ENCODE measurements at regions not wholly inside any gene's neighbourhood (a gene's known extent, or its start where the extent isn't known, plus 50 kb on each side); places are given as distances from the start of the nearest gene placed in this dataset.

DNA sequence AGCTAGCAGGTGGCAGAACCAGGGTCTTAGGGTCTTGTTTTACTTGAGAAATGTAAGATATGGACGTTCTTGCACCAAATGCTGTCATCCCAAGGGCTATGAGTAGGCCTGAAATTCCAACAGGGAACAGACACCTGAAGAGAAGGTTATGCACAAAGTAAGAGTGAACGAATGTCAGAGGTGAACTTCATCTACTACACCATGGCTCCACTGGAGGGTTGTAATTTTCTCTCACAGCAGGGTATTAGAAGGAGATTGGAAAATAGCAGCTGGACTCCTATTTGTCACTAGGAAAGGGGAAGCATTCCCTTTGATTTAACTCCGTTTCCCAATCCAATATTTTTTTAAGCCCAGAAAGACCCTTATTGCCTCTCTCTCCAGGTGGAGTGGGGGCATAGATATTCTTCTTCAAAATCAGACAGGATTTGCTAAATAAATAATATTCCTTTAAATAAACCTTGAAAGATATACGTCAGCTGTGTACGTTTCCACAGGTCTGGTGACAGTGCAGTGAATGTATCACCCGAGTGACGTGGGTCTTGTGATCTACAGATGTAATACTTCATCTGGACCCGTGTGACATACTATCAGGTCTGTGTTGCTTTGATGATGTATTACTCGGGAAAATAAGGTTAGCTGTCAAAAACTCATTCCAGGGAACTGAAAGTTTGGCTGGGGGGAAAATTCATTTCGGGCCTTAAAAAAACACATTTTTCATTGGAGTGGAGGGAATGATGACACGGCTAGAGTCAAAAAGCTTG, 302.6 kb downstream of the CHL1 start:
- Histone ChIP-seq H3K9me3 (ENCODE audit: control insufficient read depth, insufficient read depth, low read length) (no peaks in the 10 kb centered on the region), H3K36me3 (ENCODE audit: control insufficient read depth, insufficient read depth, low read length) (no peaks in the 10 kb centered on the region), H3K27me3 (ENCODE audit: control insufficient read depth, insufficient read depth, low read length) (no peaks in the 10 kb centered on the region), H3K27ac (ENCODE audit: low read length) (no peak overlapping the region), H3K4me1 (ENCODE audit: control insufficient read depth, insufficient read depth, low read length) (no peaks in the 10 kb centered on the region), H3K4me3 (ENCODE audit: low read length) (no peak overlapping the region)
- peaks cover 14 to 18% of the 10 kb centered on the region in 2 donors for H3K9me3 Mint-ChIP-seq
- 88% methylated on average over 10 of the region's 11 CpGs for WGBS (ENCODE audit: insufficient coverage)
- no peaks in the 10 kb centered on the region for H3K36me3 Mint-ChIP-seq
- ATAC-seq (no peak), DNase-seq (no peak)
- H3K4me3 Mint-ChIP-seq = no peak overlapping the region
- H3K27ac Mint-ChIP-seq = no peak overlapping the region
- TF ChIP-seq, protein P1, sequence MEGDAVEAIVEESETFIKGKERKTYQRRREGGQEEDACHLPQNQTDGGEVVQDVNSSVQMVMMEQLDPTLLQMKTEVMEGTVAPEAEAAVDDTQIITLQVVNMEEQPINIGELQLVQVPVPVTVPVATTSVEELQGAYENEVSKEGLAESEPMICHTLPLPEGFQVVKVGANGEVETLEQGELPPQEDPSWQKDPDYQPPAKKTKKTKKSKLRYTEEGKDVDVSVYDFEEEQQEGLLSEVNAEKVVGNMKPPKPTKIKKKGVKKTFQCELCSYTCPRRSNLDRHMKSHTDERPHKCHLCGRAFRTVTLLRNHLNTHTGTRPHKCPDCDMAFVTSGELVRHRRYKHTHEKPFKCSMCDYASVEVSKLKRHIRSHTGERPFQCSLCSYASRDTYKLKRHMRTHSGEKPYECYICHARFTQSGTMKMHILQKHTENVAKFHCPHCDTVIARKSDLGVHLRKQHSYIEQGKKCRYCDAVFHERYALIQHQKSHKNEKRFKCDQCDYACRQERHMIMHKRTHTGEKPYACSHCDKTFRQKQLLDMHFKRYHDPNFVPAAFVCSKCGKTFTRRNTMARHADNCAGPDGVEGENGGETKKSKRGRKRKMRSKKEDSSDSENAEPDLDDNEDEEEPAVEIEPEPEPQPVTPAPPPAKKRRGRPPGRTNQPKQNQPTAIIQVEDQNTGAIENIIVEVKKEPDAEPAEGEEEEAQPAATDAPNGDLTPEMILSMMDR (IDR thresholded peaks at IDR 0.05) = no peak
- H3K4me1 Mint-ChIP-seq = no peaks in the 10 kb centered on the region
- intact Hi-C loops (cut with micrococcal nuclease) = no loop called here
- no peaks in the 10 kb centered on the region for H3K27me3 Mint-ChIP-seq (ENCODE audit: low read depth in 2 of 2)

DNA sequence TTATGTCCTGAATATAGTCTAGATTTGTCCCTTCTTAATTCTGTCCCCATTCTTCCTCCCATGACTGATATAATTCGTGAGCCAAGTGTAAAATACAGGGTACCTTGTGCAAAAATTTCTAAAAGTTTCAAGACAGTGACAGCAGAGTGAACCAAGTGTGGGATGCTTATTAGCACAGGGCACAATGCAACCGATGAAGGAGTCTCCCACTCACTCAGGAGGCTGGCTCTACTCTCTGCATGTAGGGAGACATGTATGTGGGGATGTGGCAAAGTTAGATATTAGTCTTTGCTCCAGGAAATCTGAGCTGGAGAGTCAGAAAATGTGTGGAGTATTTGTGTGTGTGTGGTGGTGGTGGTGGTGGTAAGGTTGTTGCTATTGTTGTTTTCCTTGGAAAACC, 305.9 kb downstream of the CHL1 start:
- intact Hi-C loops (cut with micrococcal nuclease) = no loop called here
- Mint-ChIP-seq H3K27me3 (ENCODE audit: low read depth in 2 of 2) (no peaks in the 10 kb centered on the region), H3K4me1 (no peaks in the 10 kb centered on the region), H3K4me3 (no peak overlapping the region), H3K9me3 (peaks cover 9 to 16% of the 10 kb centered on the region in 2 donors), H3K36me3 (no peaks in the 10 kb centered on the region), H3K27ac (no peak overlapping the region)
- TF ChIP-seq, protein P1 (IDR thresholded peaks at IDR 0.05) = no peak
- no peak overlapping the region for H3K27ac ChIP-seq (ENCODE audit: low read length)
- 85% methylated on average over 1 of the region's 2 CpGs for WGBS (ENCODE audit: insufficient coverage)
- DNase-seq = no peak
- no peaks in the 10 kb centered on the region for H3K4me1 ChIP-seq (ENCODE audit: control insufficient read depth, insufficient read depth, low read length)
- H3K9me3 ChIP-seq (ENCODE audit: control insufficient read depth, insufficient read depth, low read length) = no peaks in the 10 kb centered on the region
- peak in 1 of 3 donors; percentile 39 for ATAC-seq
- no peaks in the 10 kb centered on the region for H3K27me3 ChIP-seq (ENCODE audit: control insufficient read depth, insufficient read depth, low read length)
- H3K36me3 ChIP-seq (ENCODE audit: control insufficient read depth, insufficient read depth, low read length) = no peaks in the 10 kb centered on the region
- no peak overlapping the region for H3K4me3 ChIP-seq (ENCODE audit: low read length)

DNA sequence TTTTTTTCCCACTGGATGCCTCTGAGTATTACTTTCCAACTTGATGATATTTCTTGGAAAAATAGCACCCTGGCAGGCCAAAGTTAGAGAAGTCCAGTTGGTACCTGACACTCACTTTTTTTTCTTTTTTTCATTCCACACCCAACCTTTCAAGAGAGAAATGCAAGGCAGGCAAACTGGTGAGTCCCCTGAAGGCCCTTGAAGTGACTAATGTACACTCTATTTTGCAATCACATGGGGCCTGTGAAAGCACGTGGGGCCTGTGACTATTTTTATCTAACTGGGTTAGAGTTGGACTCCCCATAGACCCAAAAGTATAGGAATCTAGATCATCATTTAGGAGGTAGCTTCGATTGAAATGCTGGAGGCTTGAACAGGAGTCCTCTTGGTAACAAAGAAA, 316.7 kb downstream of the CHL1 start:
- Mint-ChIP-seq H3K4me3 (no peak overlapping the region), H3K4me1 (no peaks in the 10 kb centered on the region), H3K27ac (no peak overlapping the region), H3K27me3 (ENCODE audit: low read depth in 2 of 2) (no peaks in the 10 kb centered on the region), H3K9me3 (peaks cover 8 to 18% of the 10 kb centered on the region in 2 donors), H3K36me3 (peaks cover 11% of the 10 kb centered on the region)
- Histone ChIP-seq H3K27me3 (ENCODE audit: control insufficient read depth, insufficient read depth, low read length) (no peaks in the 10 kb centered on the region), H3K4me3 (ENCODE audit: low read length) (no peak overlapping the region), H3K4me1 (ENCODE audit: control insufficient read depth, insufficient read depth, low read length) (no peaks in the 10 kb centered on the region), H3K27ac (ENCODE audit: low read length) (no peak overlapping the region), H3K9me3 (ENCODE audit: control insufficient read depth, insufficient read depth, low read length) (no peaks in the 10 kb centered on the region), H3K36me3 (ENCODE audit: control insufficient read depth, insufficient read depth, low read length) (no peaks in the 10 kb centered on the region)
- WGBS (ENCODE audit: insufficient coverage) = 39% methylated on average over 2 of the region's 2 CpGs
- TF ChIP-seq, protein P1 (IDR thresholded peaks at IDR 0.05) = no peak
- intact Hi-C loops (cut with micrococcal nuclease) = no loop called here
- DNase-seq (no peak), ATAC-seq (no peak)

DNA sequence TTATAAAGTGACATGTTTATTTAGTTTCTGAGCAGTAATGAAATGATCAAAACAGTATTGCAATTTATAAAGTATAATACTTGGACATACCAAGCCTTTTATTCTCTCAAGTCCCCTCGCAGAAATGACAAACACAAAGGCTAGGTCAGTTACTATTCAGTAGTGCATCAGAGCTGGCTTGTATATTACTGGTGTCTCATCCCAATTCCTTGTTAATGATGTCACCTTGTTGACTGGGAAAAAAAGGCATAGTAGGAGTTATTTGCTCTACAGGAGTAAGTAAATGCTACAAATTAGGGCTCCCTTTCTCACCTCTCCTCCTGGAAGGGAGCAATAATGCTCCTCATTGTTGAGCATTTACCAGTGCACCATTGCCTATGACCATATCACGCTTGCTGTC, 317.6 kb downstream of the CHL1 start:
- ATAC-seq (no peak), DNase-seq (no peak)
- H3K27ac ChIP-seq (ENCODE audit: low read length) = no peak overlapping the region
- Mint-ChIP-seq H3K36me3 (peaks cover 2% of the 10 kb centered on the region), H3K27ac (no peak overlapping the region), H3K27me3 (ENCODE audit: low read depth in 2 of 2) (no peaks in the 10 kb centered on the region), H3K4me3 (no peak overlapping the region), H3K4me1 (no peaks in the 10 kb centered on the region), H3K9me3 (peaks cover 7 to 13% of the 10 kb centered on the region in 2 donors)
- WGBS (ENCODE audit: insufficient coverage) = 97% methylated on average over 1 of the region's 2 CpGs
- H3K36me3 ChIP-seq (ENCODE audit: control insufficient read depth, insufficient read depth, low read length) = no peaks in the 10 kb centered on the region
- H3K4me3 ChIP-seq (ENCODE audit: low read length) = no peak overlapping the region
- no peaks in the 10 kb centered on the region for H3K4me1 ChIP-seq (ENCODE audit: control insufficient read depth, insufficient read depth, low read length)
- H3K27me3 ChIP-seq (ENCODE audit: control insufficient read depth, insufficient read depth, low read length) = no peaks in the 10 kb centered on the region
- TF ChIP-seq, protein P1 (IDR thresholded peaks at IDR 0.05) = no peak
- intact Hi-C loops (cut with micrococcal nuclease) = no loop called here
- no peaks in the 10 kb centered on the region for H3K9me3 ChIP-seq (ENCODE audit: control insufficient read depth, insufficient read depth, low read length)

Measured in natural killer cell (primary cell).